ENCODE measurements at regions not wholly inside any gene's neighbourhood (a gene's known extent, or its start where the extent isn't known, plus 50 kb on each side); places are given as distances from the start of the nearest gene placed in this dataset.

GRCh38 chr7:41540601-41541000 is 162.3 kb downstream of the INHBA start:
- H3K4me3 ChIP-seq (ENCODE audit: low read depth in 1 of 3, low read length in 3 of 3): no peak overlapping the region
- H3K27me3 ChIP-seq (ENCODE audit: control insufficient read depth in 4 of 4, insufficient read depth in 4 of 4, low read length in 3 of 4): no peaks in the 10 kb centered on the region
- WGBS: 97% methylated on average over 3 of the region's 3 CpGs
- H3K4me1 ChIP-seq (ENCODE audit: control insufficient read depth in 4 of 4, insufficient read depth in 4 of 4, low read length in 3 of 4): peaks cover 2 to 9% (median 6%) of the 10 kb centered on the region in 4 donors
- H3K27ac ChIP-seq (ENCODE audit: low read depth in 1 of 2, low read length in 2 of 2): no peak overlapping the region
- H3K9ac ChIP-seq (ENCODE audit: low read depth in 1 of 2, low read length in 2 of 2): no peak overlapping the region
- H3K9me3 ChIP-seq (ENCODE audit: control insufficient read depth in 4 of 4, low read length in 3 of 4): no peaks in the 10 kb centered on the region
- no peaks in the 10 kb centered on the region for H3K36me3 ChIP-seq (ENCODE audit: control insufficient read depth in 4 of 4, insufficient read depth in 3 of 4, low read depth in 1 of 4, low read length in 3 of 4)
- no peak for TF ChIP-seq GABPA (IDR thresholded peaks at IDR 0.05 in 1 of 2, conservative IDR thresholded peaks at IDR 0.05 in 1 of 2)
- no peak for DNase-seq (ENCODE audit: low spot score)

GRCh38 chr7:41538810-41539724 is 163.8 kb downstream of the INHBA start:
- Histone ChIP-seq H3K9ac (ENCODE audit: low read depth in 1 of 2, low read length in 2 of 2) (no peak overlapping the region), H3K36me3 (ENCODE audit: control insufficient read depth in 4 of 4, insufficient read depth in 3 of 4, low read depth in 1 of 4, low read length in 3 of 4) (no peaks in the 10 kb centered on the region), H3K4me1 (ENCODE audit: control insufficient read depth in 4 of 4, insufficient read depth in 4 of 4, low read length in 3 of 4) (peaks cover 2 to 9% (median 6%) of the 10 kb centered on the region in 4 donors), H3K9me3 (ENCODE audit: control insufficient read depth in 4 of 4, low read length in 3 of 4) (no peaks in the 10 kb centered on the region), H3K27ac (ENCODE audit: low read depth in 1 of 2, low read length in 2 of 2) (no peak overlapping the region), H3K4me3 (ENCODE audit: low read depth in 1 of 3, low read length in 3 of 3) (no peak overlapping the region), H3K27me3 (ENCODE audit: control insufficient read depth in 4 of 4, insufficient read depth in 4 of 4, low read length in 3 of 4) (no peaks in the 10 kb centered on the region)
- 43% methylated on average over 8 of the region's 8 CpGs for WGBS
- TF ChIP-seq ZBTB33 (IDR thresholded peaks at IDR 0.05): no peak
- TF ChIP-seq JUND (IDR thresholded peaks at IDR 0.05): no peak
- peak in 1 of 2 donors; percentile 15 for TF ChIP-seq HNF4A (conservative IDR thresholded peaks at IDR 0.05)
- TF ChIP-seq TAF1 (conservative IDR thresholded peaks at IDR 0.05): no peak
- TF ChIP-seq GABPA (IDR thresholded peaks at IDR 0.05 in 1 of 2, conservative IDR thresholded peaks at IDR 0.05 in 1 of 2): no peak
- TF ChIP-seq RXRA (IDR thresholded peaks at IDR 0.05): peak; percentile 14 to 17
- TF ChIP-seq MAX (IDR thresholded peaks at IDR 0.05): no peak
- no peak for TF ChIP-seq NR2F2 (IDR thresholded peaks at IDR 0.05)
- TF ChIP-seq REST (IDR thresholded peaks at IDR 0.05): no peak
- no peak for TF ChIP-seq EGR1 (IDR thresholded peaks at IDR 0.05; ENCODE audit: low read depth in 2 of 2)
- TF ChIP-seq ATF3 (IDR thresholded peaks at IDR 0.05): no peak
- peak; percentile 22 for TF ChIP-seq FOXA1 (IDR thresholded peaks at IDR 0.05)
- TF ChIP-seq YY1 (IDR thresholded peaks at IDR 0.05): no peak
- no peak for TF ChIP-seq HNF4G (IDR thresholded peaks at IDR 0.05)
- peak in 1 of 2 donors; percentile 40 for TF ChIP-seq RAD21 (IDR thresholded peaks at IDR 0.05)
- peak; percentile 25 for TF ChIP-seq SP1 (IDR thresholded peaks at IDR 0.05)
- TF ChIP-seq FOXA2 (IDR thresholded peaks at IDR 0.05): peak; percentile 50
- no peak for TF ChIP-seq CTCF (IDR thresholded peaks at IDR 0.05; ENCODE audit: low read depth, low read length, missing input control)
- no peak for DNase-seq (ENCODE audit: low spot score)

Measured in liver (tissue), 8 donors.